Ovary (tissue), 3 donors: ENCODE measurements at regions not wholly inside any gene's neighbourhood (a gene's known extent, or its start where the extent isn't known, plus 50 kb on each side); places are given as distances from the start of the nearest gene placed in this dataset.

Source experiments
- CTCF ChIP-seq, 3 donors: fragments of 450-650 bp in 2 of 3; fragments of 200-600 bp in 1 of 3; IDR thresholded peaks; one replicate each; pipeline versions ENCODE4 v1.5.1 to v1.8.0; 2016 to 2022; ENCODE audit warnings: antibody characterized with exemption in 3 of 3, mild to moderate bottlenecking in 1 of 3
- EP300 ChIP-seq: sonication (generic); formaldehyde crosslinking; IDR thresholded peaks from one replicate; pipeline ENCODE4 v1.6.1; 2017; ENCODE audit warnings: antibody characterized with exemption
- POLR2A ChIP-seq: fragments of 450-650 bp; IDR thresholded peaks from one replicate; pipeline ENCODE4 v1.6.1; 2017; ENCODE audit warnings: antibody characterized with exemption, mild to moderate bottlenecking, moderate library complexity
- donor health status: DM: no; HTN: no; CAD: no.

GRCh38 chr5:15056988-15057592 lies 185.5 kb upstream of the ANKH start:
- TF ChIP-seq CTCF (IDR thresholded peaks at IDR 0.05) (no peak), POLR2A (no peak), EP300 (no peak)
